K562 (cell line): ENCODE measurements at regions not wholly inside any gene's neighbourhood (a gene's known extent, or its start where the extent isn't known, plus 50 kb on each side); places are given as distances from the start of the nearest gene placed in this dataset.

Experiments
- CTCF ChIP-seq, 3 experiments: IDR thresholded peaks in 2 of 3; conservative IDR thresholded peaks in 1 of 3; 2 replicates each; pipeline ENCODE4 v1.5.1; 2011 to 2012; ENCODE audit warnings: low read length in 3 of 3, mild to moderate bottlenecking in 3 of 3, control low read depth in 2 of 3, improper control_type of control experiment in 1 of 3, inconsistent platforms in 1 of 3, low read depth in 1 of 3, mixed read lengths in 1 of 3, moderate library complexity in 1 of 3; ENCODE audit not compliant: insufficient read depth in 2 of 3
- DEAF1 ChIP-seq: fragments of 450-650 bp; formaldehyde crosslinking; IDR thresholded peaks from 2 replicates; pipeline ENCODE4 v1.4.0; 2020; ENCODE audit warnings: mild to moderate bottlenecking, moderate library complexity
- DMBX1 ChIP-seq: fragments of 250-450 bp; sonication (Bioruptor Pico); IDR thresholded peaks from 2 replicates; pipeline ENCODE4 v1.8.0; 2022; ENCODE audit warnings: inconsistent platforms, mild to moderate bottlenecking, moderate library complexity, borderline replicate concordance
- EHMT2 ChIP-seq: fragments of 450-650 bp; IDR thresholded peaks from 2 replicates; pipeline ENCODE4 v1.6.1; 2018; ENCODE audit warnings: antibody characterized with exemption
- MEIS2 ChIP-seq: fragments of 450-650 bp; IDR thresholded peaks from 2 replicates; pipeline ENCODE4 v1.6.1; 2014; ENCODE audit warnings: mild to moderate bottlenecking; ENCODE audit not compliant: partially characterized antibody
- PML ChIP-seq: IDR thresholded peaks from 2 replicates; pipeline ENCODE4 v1.6.1; 2012; ENCODE audit warnings: low read length, inconsistent platforms
- POLR2A ChIP-seq: fragments of 450-650 bp; conservative IDR thresholded peaks from 2 replicates; pipeline ENCODE4 v1.6.1; 2016
- PREB ChIP-seq: sonication (generic); formaldehyde crosslinking; IDR thresholded peaks from 2 replicates; pipeline ENCODE4 v1.8.1; 2023; ENCODE audit warnings: mild to moderate bottlenecking, missing genetic modification reagents
- TRIM24 ChIP-seq, 2 experiments: fragments of 450-650 bp; IDR thresholded peaks; 2 replicates each; pipeline ENCODE4 v1.6.1; 2016
- USF2 ChIP-seq: sonication (generic); formaldehyde crosslinking; IDR thresholded peaks from 2 replicates; pipeline ENCODE4 v1.5.0; 2020; ENCODE audit warnings: missing genetic modification reagents
- ZNF274 ChIP-seq: IDR thresholded peaks from 2 replicates; pipeline ENCODE4 v1.6.1; 2011; ENCODE audit warnings: low read depth, mild to moderate bottlenecking, low read length, moderate library complexity, borderline replicate concordance
- ZNF408 ChIP-seq: fragments of 250-450 bp; sonication (Bioruptor Pico); IDR thresholded peaks from 2 replicates; pipeline ENCODE4 v1.4.0; 2020; ENCODE audit warnings: low read depth, mild to moderate bottlenecking, moderate library complexity

- TF ChIP-seq CTCF (IDR thresholded peaks at IDR 0.05 in 2 of 3, conservative IDR thresholded peaks at IDR 0.05 in 1 of 3; ENCODE audit: insufficient read depth in 2 of 3, low read depth in 1 of 3, low read length in 3 of 3) (no peak), ZNF408 (CRISPR knock-in tag) (no peak), PML (no peak), MEIS2 (no peak), TRIM24 (IDR thresholded peaks at IDR 0.05) (no peak), ZNF274 (no peak), DMBX1 (CRISPR knock-in tag) (no peak), EHMT2 (no peak), USF2 (CRISPR knock-in tag) (no peak), DEAF1 (CRISPR knock-in tag) (no peak), PREB (CRISPR knock-in tag) (no peak), POLR2A (no peak)
Observed at GRCh38 chr11:42913731-42914130, 398.1 kb upstream of the API5 start.
